Left ventricle myocardium inferior (tissue), 1 donor: ENCODE measurements at regions not wholly inside any gene's neighbourhood (a gene's known extent, or its start where the extent isn't known, plus 50 kb on each side); places are given as distances from the start of the nearest gene placed in this dataset.

ENCODE experiments used
- DNase-seq: peaks from one replicate; pipeline ENCODE4 v3.0.0-alpha.2; 2020
- H3K27ac ChIP-seq: fragments of 200-600 bp; replicated peaks from 2 replicates; pipeline ENCODE4 v1.8.0; 2021
- H3K27me3 ChIP-seq: fragments of 200-600 bp; 2 replicates; pipeline ENCODE4 v1.8.0; 2021; ENCODE audit warnings: low read depth
- H3K36me3 ChIP-seq: fragments of 200-600 bp; 2 replicates; pipeline ENCODE4 v1.8.0; 2021
- H3K4me1 ChIP-seq: fragments of 200-600 bp; 2 replicates; pipeline ENCODE4 v1.8.0; 2021
- H3K4me3 ChIP-seq: fragments of 200-600 bp; 2 replicates; pipeline ENCODE4 v1.8.0; 2021; ENCODE audit warnings: mild to moderate bottlenecking, moderate library complexity
- H3K9me3 ChIP-seq: fragments of 200-600 bp; replicated peaks from 2 replicates; pipeline ENCODE4 v1.8.0; 2021
- intact Hi-C: fragments of 100-400 bp; cut with micrococcal nuclease; formaldehyde crosslinking; loops from one replicate; pipeline ENCODE4 v1.11.0; 2022
- TF ChIP-seq, protein P1 (sequence below): fragments of 200-600 bp; IDR thresholded peaks from 2 replicates; pipeline ENCODE4 v1.8.0; 2021; ENCODE audit warnings: antibody characterized with exemption, mild to moderate bottlenecking, borderline replicate concordance
- donor health status: DM: no; HTN: yes; CAD: no; lungs with severe emphysema.

DNA sequence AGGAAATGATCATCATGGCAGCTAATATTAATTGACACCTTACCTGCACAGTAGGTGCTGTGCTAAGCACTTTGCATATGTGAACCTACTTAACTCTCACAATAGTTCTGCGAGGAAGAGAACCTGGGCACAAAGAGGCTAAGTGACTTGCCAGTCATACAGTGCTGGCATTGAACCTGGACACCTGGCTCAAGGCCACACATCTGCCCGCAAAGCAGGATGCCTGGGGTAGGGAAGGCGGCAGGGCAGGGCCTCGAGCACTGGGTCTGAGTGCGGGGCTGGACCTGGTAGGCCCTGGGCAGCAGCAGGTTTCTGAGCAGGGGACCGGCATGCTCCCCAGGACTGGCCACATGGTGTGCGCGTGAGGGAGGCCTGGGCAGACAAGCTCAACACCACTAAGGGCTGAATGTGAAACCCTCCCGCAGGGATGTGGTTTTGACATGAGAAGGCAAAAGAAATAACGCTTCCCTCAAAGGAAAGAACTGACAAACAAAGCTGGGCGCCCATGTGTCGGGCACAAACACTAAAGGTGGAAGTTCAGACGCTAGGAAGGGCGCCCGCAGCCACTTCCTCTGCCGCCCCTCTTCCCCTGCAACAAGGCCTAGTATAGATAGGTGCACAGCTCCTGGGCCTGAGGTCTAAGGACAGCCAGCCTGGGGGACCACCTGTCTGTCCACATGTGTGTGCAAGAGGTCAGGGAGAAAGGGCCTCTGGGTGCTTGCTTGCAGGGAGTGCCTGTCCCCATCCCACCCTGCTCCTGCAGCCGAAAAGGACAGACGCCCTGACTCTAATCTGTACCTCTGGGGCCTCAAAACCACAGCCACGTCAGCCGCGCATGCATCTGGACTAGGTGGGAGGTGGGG lies 92.5 kb downstream of the ZFP36L2 start:
- Histone ChIP-seq H3K9me3 (no peaks in the 10 kb centered on the region), H3K27ac (peak overlapping the region; percentile 46), H3K36me3 (no peaks in the 10 kb centered on the region), H3K27me3 (no peaks in the 10 kb centered on the region), H3K4me1 (peaks cover 58% of the 10 kb centered on the region), H3K4me3 (no peak overlapping the region)
- intact Hi-C loops = loop anchor here (10.0 kb wide), 2 partner anchors 91 to 309 kb away; partner anchors contain the start of gene ZFP36L2
- TF ChIP-seq, protein P1, sequence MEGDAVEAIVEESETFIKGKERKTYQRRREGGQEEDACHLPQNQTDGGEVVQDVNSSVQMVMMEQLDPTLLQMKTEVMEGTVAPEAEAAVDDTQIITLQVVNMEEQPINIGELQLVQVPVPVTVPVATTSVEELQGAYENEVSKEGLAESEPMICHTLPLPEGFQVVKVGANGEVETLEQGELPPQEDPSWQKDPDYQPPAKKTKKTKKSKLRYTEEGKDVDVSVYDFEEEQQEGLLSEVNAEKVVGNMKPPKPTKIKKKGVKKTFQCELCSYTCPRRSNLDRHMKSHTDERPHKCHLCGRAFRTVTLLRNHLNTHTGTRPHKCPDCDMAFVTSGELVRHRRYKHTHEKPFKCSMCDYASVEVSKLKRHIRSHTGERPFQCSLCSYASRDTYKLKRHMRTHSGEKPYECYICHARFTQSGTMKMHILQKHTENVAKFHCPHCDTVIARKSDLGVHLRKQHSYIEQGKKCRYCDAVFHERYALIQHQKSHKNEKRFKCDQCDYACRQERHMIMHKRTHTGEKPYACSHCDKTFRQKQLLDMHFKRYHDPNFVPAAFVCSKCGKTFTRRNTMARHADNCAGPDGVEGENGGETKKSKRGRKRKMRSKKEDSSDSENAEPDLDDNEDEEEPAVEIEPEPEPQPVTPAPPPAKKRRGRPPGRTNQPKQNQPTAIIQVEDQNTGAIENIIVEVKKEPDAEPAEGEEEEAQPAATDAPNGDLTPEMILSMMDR = no peak
- no peak for DNase-seq

DNA sequence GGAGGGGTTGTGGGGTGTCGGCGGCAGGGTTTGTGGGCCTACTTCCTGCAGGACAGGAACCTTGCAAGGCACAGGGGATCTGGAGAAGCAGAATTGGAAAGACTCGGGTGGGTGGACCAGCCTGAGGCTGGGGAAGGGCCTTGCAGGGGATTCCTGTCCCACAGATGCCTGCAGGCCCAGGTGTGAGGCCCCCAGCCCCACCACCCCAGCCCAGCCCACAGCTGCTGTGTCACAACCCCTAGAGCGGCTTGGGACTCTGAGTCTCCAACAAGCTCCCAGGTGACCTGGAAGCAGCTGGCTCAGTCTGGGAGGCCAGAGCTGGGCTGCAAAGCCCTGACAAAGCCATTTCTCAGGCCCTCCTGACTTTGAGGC lies 93.1 kb downstream of the ZFP36L2 start:
- no peaks in the 10 kb centered on the region for H3K9me3 ChIP-seq
- no peaks in the 10 kb centered on the region for H3K27me3 ChIP-seq
- no peaks in the 10 kb centered on the region for H3K36me3 ChIP-seq
- DNase-seq = no peak
- H3K27ac ChIP-seq = peak overlapping the region; percentile 46
- no peak overlapping the region for H3K4me3 ChIP-seq
- H3K4me1 ChIP-seq = peaks cover 58% of the 10 kb centered on the region
- intact Hi-C loops = loop anchor here (10.0 kb wide), 2 partner anchors 91 to 309 kb away; partner anchors contain the start of gene ZFP36L2
- TF ChIP-seq, protein P1 = no peak

- intact Hi-C loops = loop anchor here (10.0 kb wide), 2 partner anchors 92 to 308 kb away; partner anchors contain the start of gene ZFP36L2
- Histone ChIP-seq H3K27me3 (no peaks in the 10 kb centered on the region), H3K27ac (no peak overlapping the region), H3K4me1 (peaks cover 63% of the 10 kb centered on the region), H3K4me3 (no peak overlapping the region), H3K9me3 (no peaks in the 10 kb centered on the region), H3K36me3 (no peaks in the 10 kb centered on the region)
- DNase-seq = no peak
- TF ChIP-seq, protein P1 = no peak
These were observed 93.6 kb downstream of the ZFP36L2 start for GRCh38 chr2:43132683-43133301.

DNA sequence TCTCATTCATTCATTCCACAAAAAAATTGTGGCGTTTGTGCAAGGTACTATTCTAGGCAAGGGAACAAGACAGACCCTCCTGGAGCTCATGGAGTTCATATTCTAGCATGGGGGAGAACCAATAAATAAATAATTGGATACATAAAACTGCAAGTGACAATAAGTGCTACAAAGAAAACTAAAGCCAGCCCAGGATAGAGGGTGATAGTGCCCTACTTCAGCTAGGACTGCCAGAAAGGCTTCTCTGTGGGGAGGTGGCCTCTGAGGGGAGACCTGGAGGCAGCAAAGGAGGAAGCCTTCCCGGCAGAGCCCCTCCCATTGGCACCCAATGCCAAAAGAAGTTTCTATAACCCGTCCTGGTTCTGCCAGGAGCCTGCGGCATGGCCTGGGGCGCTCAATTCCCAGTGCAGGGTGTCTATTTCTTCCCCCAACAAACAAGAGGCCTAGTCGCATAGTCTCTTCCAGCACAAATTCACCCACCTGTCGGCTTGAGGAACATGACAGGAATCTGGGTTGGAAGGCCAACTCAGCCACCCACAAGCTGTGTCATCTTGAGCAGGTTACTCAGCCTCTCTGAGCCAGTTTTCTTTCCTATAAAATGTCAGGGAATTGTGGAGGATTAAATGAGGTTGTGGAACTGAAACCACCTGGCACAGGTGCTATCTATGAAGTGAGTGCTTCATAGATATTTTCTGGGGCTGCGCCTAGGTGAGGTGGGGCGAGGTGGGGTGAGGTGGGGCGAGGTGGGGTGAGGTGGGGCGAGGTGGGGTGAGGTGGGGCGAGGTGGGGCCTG lies 94.3 kb downstream of the ZFP36L2 start:
- H3K27me3 ChIP-seq = no peaks in the 10 kb centered on the region
- no peaks in the 10 kb centered on the region for H3K9me3 ChIP-seq
- no peaks in the 10 kb centered on the region for H3K36me3 ChIP-seq
- no peak overlapping the region for H3K4me3 ChIP-seq
- intact Hi-C loops = loop anchor here (10.0 kb wide), 2 partner anchors 93 to 307 kb away; partner anchors contain the start of gene ZFP36L2
- peaks cover 60% of the 10 kb centered on the region for H3K4me1 ChIP-seq
- H3K27ac ChIP-seq = peak overlapping the region; percentile 65
- TF ChIP-seq, protein P1 = no peak
- no peak for DNase-seq
